ENCODE measurements at regions not wholly inside any gene's neighbourhood (a gene's known extent, or its start where the extent isn't known, plus 50 kb on each side); places are given as distances from the start of the nearest gene placed in this dataset.

DNA sequence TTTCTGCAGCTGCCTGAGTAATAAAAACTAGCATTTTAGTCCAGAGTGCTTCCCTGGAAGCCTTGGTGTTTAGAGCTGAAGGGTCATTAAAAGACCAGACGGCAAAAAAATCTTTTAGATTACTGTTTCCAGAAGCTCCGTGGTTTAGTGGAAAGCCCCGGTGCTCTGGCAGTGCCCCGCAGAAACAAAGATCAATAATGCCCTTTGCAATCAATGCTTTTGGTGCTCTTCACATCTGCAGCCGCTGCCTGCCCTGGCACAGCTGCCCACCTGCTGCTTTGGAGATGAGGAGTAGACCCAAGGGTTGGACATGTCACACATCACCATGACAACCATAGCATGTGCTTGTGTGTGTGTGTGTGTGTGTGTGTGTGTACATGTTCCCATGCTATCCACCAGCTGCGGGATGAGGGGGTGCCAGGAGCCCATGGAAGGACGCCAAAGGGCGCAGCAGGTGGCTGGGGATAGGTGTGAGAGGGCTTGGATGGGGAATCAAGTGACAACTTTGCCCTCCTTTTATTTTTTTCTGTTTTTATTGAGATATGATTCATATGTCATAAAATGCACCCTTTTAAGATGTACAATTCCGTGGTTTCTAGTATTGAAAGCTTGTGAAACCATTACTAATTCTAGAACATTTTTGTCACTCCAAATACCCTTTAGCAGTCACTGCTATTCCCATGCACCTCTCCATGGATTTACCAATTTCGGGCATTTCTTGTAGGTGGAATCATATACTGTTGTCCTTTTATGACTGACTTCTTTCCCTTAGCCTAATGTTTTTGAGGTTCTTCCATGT is 75.7 kb upstream of the KLHL25 start:
- no peak for DNase-seq

DNA sequence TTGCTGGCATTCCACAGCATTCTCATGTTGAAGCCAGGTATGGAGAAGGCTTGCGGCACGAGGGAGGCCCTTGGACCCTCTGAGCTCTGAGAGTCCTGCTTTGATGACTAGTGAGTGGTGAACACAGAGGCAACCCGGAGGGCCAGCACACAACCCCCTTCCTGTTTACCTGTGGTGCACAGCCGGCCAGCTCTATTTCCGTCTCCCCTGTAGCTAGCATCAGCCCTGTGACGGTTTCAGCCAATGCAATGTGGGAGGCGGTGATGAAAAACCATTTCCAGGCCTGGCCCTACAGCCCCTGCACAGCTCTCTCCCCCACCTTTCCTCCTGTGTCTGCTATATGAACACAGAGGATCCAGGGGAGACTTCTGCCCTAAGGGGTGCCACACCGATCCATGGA is 76.8 kb upstream of the KLHL25 start:
- Histone ChIP-seq H3K27ac (no peak overlapping the region), H3K9me3 (no peaks in the 10 kb centered on the region), H3K36me3 (no peaks in the 10 kb centered on the region), H3K27me3 (no peaks in the 10 kb centered on the region), H3K4me1 (no peaks in the 10 kb centered on the region), H3K4me3 (no peak overlapping the region), H3K9ac (ENCODE audit: low read depth in 2 of 2, low read length in 2 of 2) (no peak overlapping the region)
- DNase-seq: no peak
- TF ChIP-seq, protein P1, sequence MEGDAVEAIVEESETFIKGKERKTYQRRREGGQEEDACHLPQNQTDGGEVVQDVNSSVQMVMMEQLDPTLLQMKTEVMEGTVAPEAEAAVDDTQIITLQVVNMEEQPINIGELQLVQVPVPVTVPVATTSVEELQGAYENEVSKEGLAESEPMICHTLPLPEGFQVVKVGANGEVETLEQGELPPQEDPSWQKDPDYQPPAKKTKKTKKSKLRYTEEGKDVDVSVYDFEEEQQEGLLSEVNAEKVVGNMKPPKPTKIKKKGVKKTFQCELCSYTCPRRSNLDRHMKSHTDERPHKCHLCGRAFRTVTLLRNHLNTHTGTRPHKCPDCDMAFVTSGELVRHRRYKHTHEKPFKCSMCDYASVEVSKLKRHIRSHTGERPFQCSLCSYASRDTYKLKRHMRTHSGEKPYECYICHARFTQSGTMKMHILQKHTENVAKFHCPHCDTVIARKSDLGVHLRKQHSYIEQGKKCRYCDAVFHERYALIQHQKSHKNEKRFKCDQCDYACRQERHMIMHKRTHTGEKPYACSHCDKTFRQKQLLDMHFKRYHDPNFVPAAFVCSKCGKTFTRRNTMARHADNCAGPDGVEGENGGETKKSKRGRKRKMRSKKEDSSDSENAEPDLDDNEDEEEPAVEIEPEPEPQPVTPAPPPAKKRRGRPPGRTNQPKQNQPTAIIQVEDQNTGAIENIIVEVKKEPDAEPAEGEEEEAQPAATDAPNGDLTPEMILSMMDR (IDR thresholded peaks at IDR 0.05): no peak
- intact Hi-C loops (cut with DNase I): no loop called here

More for the DNA sequence above, 75.7 kb upstream of the KLHL25 start:
- H3K9ac ChIP-seq (ENCODE audit: low read depth in 2 of 2, low read length in 2 of 2): no peak overlapping the region
- no peaks in the 10 kb centered on the region for H3K4me1 ChIP-seq
- H3K9me3 ChIP-seq: no peaks in the 10 kb centered on the region
- no peaks in the 10 kb centered on the region for H3K36me3 ChIP-seq
- H3K27me3 ChIP-seq: no peaks in the 10 kb centered on the region
- TF ChIP-seq, protein P1 (IDR thresholded peaks at IDR 0.05): no peak
- intact Hi-C loops (cut with DNase I): no loop called here
- H3K27ac ChIP-seq: no peak overlapping the region
- no peak overlapping the region for H3K4me3 ChIP-seq

DNA sequence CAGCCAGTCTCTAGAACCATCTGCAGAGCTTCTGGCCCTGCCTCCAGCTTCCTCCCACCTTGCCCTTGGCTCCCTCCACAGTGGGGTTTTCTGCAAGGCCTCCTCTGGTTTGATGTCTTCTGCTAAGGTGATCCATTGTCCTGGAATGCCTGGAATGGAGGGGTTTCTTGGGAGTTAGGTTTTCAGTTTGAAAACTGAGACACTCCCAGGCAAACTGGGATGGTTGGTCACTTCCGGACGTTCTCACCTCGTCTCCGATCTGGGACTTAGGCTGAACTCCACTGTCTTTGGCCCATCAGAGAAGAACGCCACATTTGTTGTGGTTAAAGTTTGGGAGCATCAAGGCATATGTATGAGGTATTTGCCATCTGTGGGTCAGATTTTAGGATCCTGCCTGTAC is 77.4 kb upstream of the KLHL25 start:
- Histone ChIP-seq H3K4me3 (no peak overlapping the region), H3K4me1 (no peaks in the 10 kb centered on the region), H3K9me3 (no peaks in the 10 kb centered on the region), H3K27me3 (no peaks in the 10 kb centered on the region), H3K27ac (no peak overlapping the region), H3K9ac (ENCODE audit: low read depth in 2 of 2, low read length in 2 of 2) (no peak overlapping the region), H3K36me3 (no peaks in the 10 kb centered on the region)
- TF ChIP-seq, protein P1 (IDR thresholded peaks at IDR 0.05): no peak
- intact Hi-C loops (cut with DNase I): no loop called here
- no peak for DNase-seq

DNA sequence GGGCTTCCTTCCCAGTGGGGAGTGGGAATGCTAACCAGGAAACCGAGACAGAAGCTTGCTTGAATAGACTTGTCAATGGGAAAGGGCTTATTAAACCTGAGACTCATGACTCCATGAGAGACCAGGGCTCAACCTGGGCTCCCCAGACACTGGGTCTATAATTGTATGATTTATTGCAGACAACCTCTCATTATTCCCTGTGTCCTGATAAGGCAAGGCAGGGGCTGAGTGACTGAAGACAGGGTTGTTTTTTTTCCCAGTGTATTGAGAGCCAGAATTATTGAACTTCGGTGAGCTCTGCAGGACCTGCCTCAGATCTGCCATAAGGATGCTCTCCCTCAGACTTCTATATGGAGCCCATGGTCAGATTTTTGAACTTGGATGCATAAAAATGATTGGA is 79.5 kb upstream of the KLHL25 start:
- no peak for DNase-seq
- Histone ChIP-seq H3K4me1 (no peaks in the 10 kb centered on the region), H3K9ac (ENCODE audit: low read depth in 2 of 2, low read length in 2 of 2) (no peak overlapping the region), H3K9me3 (no peaks in the 10 kb centered on the region), H3K36me3 (no peaks in the 10 kb centered on the region), H3K27me3 (no peaks in the 10 kb centered on the region), H3K27ac (no peak overlapping the region), H3K4me3 (no peak overlapping the region)
- TF ChIP-seq, protein P1 (IDR thresholded peaks at IDR 0.05): no peak
- intact Hi-C loops (cut with DNase I): no loop called here

DNA sequence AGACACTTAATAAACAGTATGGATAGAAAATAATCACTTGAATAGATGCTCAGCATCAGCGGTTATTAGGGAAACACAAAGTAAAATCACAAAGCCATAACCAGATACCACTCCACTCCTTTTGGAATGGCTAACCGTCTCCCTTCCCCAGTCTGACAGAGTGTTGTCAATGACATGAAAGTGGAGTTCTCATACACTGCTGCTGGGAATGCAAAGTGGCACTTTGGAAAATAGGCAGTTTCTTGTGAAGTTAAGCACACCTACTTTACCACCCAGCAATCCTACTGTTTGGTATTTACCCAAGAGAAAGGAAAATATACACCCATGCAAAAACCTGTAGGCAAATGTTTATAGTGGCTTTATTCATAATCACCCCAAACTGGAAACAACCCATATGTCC is 81.0 kb upstream of the KLHL25 start:
- TF ChIP-seq, protein P1 (IDR thresholded peaks at IDR 0.05): no peak
- Histone ChIP-seq H3K4me1 (no peaks in the 10 kb centered on the region), H3K27me3 (no peaks in the 10 kb centered on the region), H3K27ac (no peak overlapping the region), H3K4me3 (no peak overlapping the region), H3K9ac (ENCODE audit: low read depth in 2 of 2, low read length in 2 of 2) (no peak overlapping the region), H3K9me3 (no peaks in the 10 kb centered on the region), H3K36me3 (no peaks in the 10 kb centered on the region)
- intact Hi-C loops (cut with DNase I): no loop called here
- no peak for DNase-seq

Data from colonic mucosa (tissue), 4 donors.